Neural cell (in vitro differentiated cells): ENCODE measurements at regions not wholly inside any gene's neighbourhood (a gene's known extent, or its start where the extent isn't known, plus 50 kb on each side); places are given as distances from the start of the nearest gene placed in this dataset.

ENCODE experiments used
- H2AFZ ChIP-seq: fragments of 200-600, 300-800 bp; sonication (generic), shearing (Covaris generic); 2 replicates; pipeline ENCODE4 v1.6.0; 2014; ENCODE audit warnings: low read depth, mild to moderate bottlenecking, antibody characterized with exemption, low read length, moderate library complexity
- H3F3A ChIP-seq: fragments of 200-600 bp; shearing (Covaris generic); 2 replicates; pipeline ENCODE4 v1.6.1; 2016; ENCODE audit warnings: mild to moderate bottlenecking, moderate library complexity, mixed read lengths, antibody characterized with exemption, low read length; ENCODE audit not compliant: insufficient read depth, poor library complexity, severe bottlenecking
- H3K27ac ChIP-seq: fragments of 200-600, 300-800 bp; sonication (generic), shearing (Covaris generic); 2 replicates; pipeline ENCODE4 v1.5.1; 2014; ENCODE audit warnings: mild to moderate bottlenecking, low read length, moderate library complexity
- H3K27me3 ChIP-seq: fragments of 300-800, 200-600 bp; sonication (generic), shearing (Covaris generic); 2 replicates; pipeline ENCODE4 v1.6.0; 2014; ENCODE audit warnings: mild to moderate bottlenecking, low read depth, low read length, moderate library complexity; ENCODE audit not compliant: insufficient read depth
- H3K36me3 ChIP-seq: fragments of 300-800, 200-600 bp; sonication (generic), shearing (Covaris generic); 2 replicates; pipeline ENCODE4 v1.5.1; 2014; ENCODE audit warnings: mild to moderate bottlenecking, antibody characterized with exemption, low read length, moderate library complexity; ENCODE audit not compliant: insufficient read depth
- H3K4me2 ChIP-seq: fragments of 300-800, 200-600 bp; sonication (generic), shearing (Covaris generic); 2 replicates; pipeline ENCODE4 v1.6.0; 2014; ENCODE audit warnings: mild to moderate bottlenecking, low read length
- H3K4me3 ChIP-seq: fragments of 300-800, 200-600 bp; sonication (generic), shearing (Covaris generic); 2 replicates; pipeline ENCODE4 v1.5.1; 2014; ENCODE audit warnings: mild to moderate bottlenecking, low read length, moderate library complexity
- H3K79me2 ChIP-seq: fragments of 200-600 bp; shearing (Covaris generic); replicated peaks from 2 replicates; pipeline ENCODE4 v1.6.0; 2014; ENCODE audit warnings: mild to moderate bottlenecking, low read length, moderate library complexity; ENCODE audit not compliant: insufficient read depth
- H3K9ac ChIP-seq: fragments of 300-800, 200-600 bp; sonication (generic), shearing (Covaris generic); 2 replicates; pipeline ENCODE4 v1.6.1; 2016; ENCODE audit warnings: mild to moderate bottlenecking, low read length, mixed read lengths
- H3K9me2 ChIP-seq: fragments of 200-600 bp; shearing (Covaris generic); 2 replicates; pipeline ENCODE4 v1.6.1; 2016; ENCODE audit warnings: mild to moderate bottlenecking, low read length, mixed read lengths; ENCODE audit not compliant: insufficient read depth
- H3K9me3 ChIP-seq: fragments of 200-600, 300-800 bp; sonication (generic), shearing (Covaris generic); 2 replicates; pipeline ENCODE4 v1.6.1; 2016; ENCODE audit warnings: mild to moderate bottlenecking, mixed run types, low read length, moderate library complexity, mixed read lengths
- H4K20me1 ChIP-seq: fragments of 200-600 bp; shearing (Covaris generic); 2 replicates; pipeline ENCODE4 v1.6.1; 2016; ENCODE audit warnings: mild to moderate bottlenecking, mixed run types; ENCODE audit not compliant: insufficient read depth
- EP300 ChIP-seq: fragments of 450-650 bp; conservative IDR thresholded peaks from 2 replicates; pipeline ENCODE4 v1.6.1; 2014; ENCODE audit warnings: antibody characterized with exemption, mild to moderate bottlenecking, moderate library complexity; ENCODE audit not compliant: poor library complexity, severe bottlenecking
- EZH2 ChIP-seq: fragments of 200-600, 300-800 bp; shearing (Covaris generic), sonication (generic); IDR thresholded peaks from 2 replicates; pipeline ENCODE4 v1.6.1; 2014; ENCODE audit warnings: antibody characterized with exemption, low read length, borderline replicate concordance, mild to moderate bottlenecking; ENCODE audit not compliant: insufficient read depth, poor library complexity, severe bottlenecking
- MXI1 ChIP-seq: fragments of 450-650 bp; conservative IDR thresholded peaks from 2 replicates; pipeline ENCODE4 v1.6.1; 2014; ENCODE audit warnings: antibody characterized with exemption, mild to moderate bottlenecking; ENCODE audit not compliant: poor library complexity, severe bottlenecking
- POLR2AphosphoS5 ChIP-seq: IDR thresholded peaks from 2 replicates; pipeline ENCODE4 v1.6.1; 2012
- RAD21 ChIP-seq: fragments of 450-650 bp; conservative IDR thresholded peaks from 2 replicates; pipeline ENCODE4 v1.6.1; 2014; ENCODE audit warnings: antibody characterized with exemption, mild to moderate bottlenecking, moderate library complexity
- SMC3 ChIP-seq: fragments of 450-650 bp; conservative IDR thresholded peaks from 2 replicates; pipeline ENCODE4 v1.6.1; 2014; ENCODE audit warnings: antibody characterized with exemption, mild to moderate bottlenecking, moderate library complexity; ENCODE audit not compliant: poor library complexity
- TAF1 ChIP-seq: IDR thresholded peaks from 2 replicates; pipeline ENCODE4 v1.6.1; 2012; ENCODE audit warnings: low read depth
- TF ChIP-seq, protein P1 (sequence below): fragments of 450-650 bp; IDR thresholded peaks from 2 replicates; pipeline ENCODE4 v1.5.1; 2014; ENCODE audit warnings: antibody characterized with exemption, mild to moderate bottlenecking, moderate library complexity; ENCODE audit not compliant: poor library complexity, severe bottlenecking
- TF ChIP-seq, protein P2 (sequence below): IDR thresholded peaks from 2 replicates; pipeline ENCODE4 v1.6.1; 2012; ENCODE audit warnings: borderline replicate concordance

DNA sequence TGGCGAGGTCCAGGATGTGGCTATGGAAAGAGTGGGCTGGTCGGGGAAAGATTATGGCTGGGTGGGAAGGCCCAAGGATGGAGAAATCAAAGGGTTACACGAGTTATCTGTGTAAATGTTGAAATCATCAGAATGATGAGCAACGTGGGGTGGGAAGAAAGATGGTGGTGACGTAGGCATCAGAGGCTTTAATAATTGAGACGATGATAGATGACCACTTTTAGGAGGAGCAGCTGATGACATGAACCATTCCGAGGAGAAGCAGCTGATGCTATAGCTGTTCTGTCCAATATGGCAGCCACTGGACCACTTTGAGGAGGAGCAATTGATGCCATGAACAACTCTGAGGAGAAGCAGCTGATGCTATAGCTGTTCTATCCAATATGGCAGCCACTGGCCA lies 141.2 kb downstream of the USP31 start:
- TF ChIP-seq, protein P1, sequence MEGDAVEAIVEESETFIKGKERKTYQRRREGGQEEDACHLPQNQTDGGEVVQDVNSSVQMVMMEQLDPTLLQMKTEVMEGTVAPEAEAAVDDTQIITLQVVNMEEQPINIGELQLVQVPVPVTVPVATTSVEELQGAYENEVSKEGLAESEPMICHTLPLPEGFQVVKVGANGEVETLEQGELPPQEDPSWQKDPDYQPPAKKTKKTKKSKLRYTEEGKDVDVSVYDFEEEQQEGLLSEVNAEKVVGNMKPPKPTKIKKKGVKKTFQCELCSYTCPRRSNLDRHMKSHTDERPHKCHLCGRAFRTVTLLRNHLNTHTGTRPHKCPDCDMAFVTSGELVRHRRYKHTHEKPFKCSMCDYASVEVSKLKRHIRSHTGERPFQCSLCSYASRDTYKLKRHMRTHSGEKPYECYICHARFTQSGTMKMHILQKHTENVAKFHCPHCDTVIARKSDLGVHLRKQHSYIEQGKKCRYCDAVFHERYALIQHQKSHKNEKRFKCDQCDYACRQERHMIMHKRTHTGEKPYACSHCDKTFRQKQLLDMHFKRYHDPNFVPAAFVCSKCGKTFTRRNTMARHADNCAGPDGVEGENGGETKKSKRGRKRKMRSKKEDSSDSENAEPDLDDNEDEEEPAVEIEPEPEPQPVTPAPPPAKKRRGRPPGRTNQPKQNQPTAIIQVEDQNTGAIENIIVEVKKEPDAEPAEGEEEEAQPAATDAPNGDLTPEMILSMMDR = no peak
- TF ChIP-seq POLR2AphosphoS5 = no peak
- TF ChIP-seq TAF1 = no peak
- TF ChIP-seq SMC3 = no peak
- TF ChIP-seq, protein P2, sequence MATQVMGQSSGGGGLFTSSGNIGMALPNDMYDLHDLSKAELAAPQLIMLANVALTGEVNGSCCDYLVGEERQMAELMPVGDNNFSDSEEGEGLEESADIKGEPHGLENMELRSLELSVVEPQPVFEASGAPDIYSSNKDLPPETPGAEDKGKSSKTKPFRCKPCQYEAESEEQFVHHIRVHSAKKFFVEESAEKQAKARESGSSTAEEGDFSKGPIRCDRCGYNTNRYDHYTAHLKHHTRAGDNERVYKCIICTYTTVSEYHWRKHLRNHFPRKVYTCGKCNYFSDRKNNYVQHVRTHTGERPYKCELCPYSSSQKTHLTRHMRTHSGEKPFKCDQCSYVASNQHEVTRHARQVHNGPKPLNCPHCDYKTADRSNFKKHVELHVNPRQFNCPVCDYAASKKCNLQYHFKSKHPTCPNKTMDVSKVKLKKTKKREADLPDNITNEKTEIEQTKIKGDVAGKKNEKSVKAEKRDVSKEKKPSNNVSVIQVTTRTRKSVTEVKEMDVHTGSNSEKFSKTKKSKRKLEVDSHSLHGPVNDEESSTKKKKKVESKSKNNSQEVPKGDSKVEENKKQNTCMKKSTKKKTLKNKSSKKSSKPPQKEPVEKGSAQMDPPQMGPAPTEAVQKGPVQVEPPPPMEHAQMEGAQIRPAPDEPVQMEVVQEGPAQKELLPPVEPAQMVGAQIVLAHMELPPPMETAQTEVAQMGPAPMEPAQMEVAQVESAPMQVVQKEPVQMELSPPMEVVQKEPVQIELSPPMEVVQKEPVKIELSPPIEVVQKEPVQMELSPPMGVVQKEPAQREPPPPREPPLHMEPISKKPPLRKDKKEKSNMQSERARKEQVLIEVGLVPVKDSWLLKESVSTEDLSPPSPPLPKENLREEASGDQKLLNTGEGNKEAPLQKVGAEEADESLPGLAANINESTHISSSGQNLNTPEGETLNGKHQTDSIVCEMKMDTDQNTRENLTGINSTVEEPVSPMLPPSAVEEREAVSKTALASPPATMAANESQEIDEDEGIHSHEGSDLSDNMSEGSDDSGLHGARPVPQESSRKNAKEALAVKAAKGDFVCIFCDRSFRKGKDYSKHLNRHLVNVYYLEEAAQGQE = no peak
- no peak for TF ChIP-seq MXI1
- TF ChIP-seq EZH2 = no peak
- TF ChIP-seq EP300 = no peak
- Histone ChIP-seq H4K20me1 (no peaks in the 10 kb centered on the region), H3K79me2 (no peaks in the 10 kb centered on the region), H2AFZ (no peak overlapping the region), H3K4me2 (no peak overlapping the region), H3K27ac (no peak overlapping the region), H3K9ac (no peak overlapping the region), H3K9me2 (no peaks in the 10 kb centered on the region), H3F3A (no peaks in the 10 kb centered on the region), H3K4me3 (no peak overlapping the region), H3K9me3 (no peaks in the 10 kb centered on the region), H3K36me3 (no peaks in the 10 kb centered on the region), H3K27me3 (no peaks in the 10 kb centered on the region)

DNA sequence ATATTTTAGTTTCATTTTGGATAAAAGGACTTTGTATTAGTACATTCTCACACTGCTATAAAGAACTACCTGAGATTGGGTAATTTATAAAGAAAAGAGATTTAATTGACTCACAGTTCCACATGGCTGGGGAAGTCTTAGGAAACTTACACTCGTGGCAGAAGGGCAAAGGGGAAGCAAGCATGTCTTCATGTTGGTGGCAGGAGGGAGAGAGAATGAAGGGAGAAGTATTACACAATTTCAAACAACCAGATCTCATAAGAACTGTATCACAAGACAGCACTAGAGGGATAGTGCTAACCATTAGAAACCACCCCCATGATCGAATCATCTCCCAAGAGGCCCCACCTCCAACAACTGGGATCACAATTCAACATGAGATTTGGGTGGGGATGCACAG lies 142.9 kb downstream of the USP31 start:
- no peak for TF ChIP-seq RAD21
- no peak for TF ChIP-seq TAF1
- TF ChIP-seq, protein P2 = no peak
- no peak for TF ChIP-seq POLR2AphosphoS5
- TF ChIP-seq EP300 = no peak
- TF ChIP-seq SMC3 = no peak
- no peak for TF ChIP-seq EZH2
- TF ChIP-seq MXI1 = no peak
- TF ChIP-seq, protein P1 = no peak
- H3K4me3 ChIP-seq = no peak overlapping the region
- no peaks in the 10 kb centered on the region for H3F3A ChIP-seq
- H3K79me2 ChIP-seq = no peaks in the 10 kb centered on the region
- H3K27ac ChIP-seq = no peak overlapping the region
- H3K9me2 ChIP-seq = no peaks in the 10 kb centered on the region
- no peaks in the 10 kb centered on the region for H4K20me1 ChIP-seq
- H3K9me3 ChIP-seq = no peaks in the 10 kb centered on the region
- H3K4me2 ChIP-seq = no peak overlapping the region
- H3K9ac ChIP-seq = no peak overlapping the region
- H3K27me3 ChIP-seq = no peaks in the 10 kb centered on the region
- no peak overlapping the region for H2AFZ ChIP-seq
- no peaks in the 10 kb centered on the region for H3K36me3 ChIP-seq
